HG02759 (cell line): ENCODE measurements at regions not wholly inside any gene's neighbourhood (a gene's known extent, or its start where the extent isn't known, plus 50 kb on each side); places are given as distances from the start of the nearest gene placed in this dataset.
"Not testable (repeated sequence)": the region's sequence is repeated elsewhere in the genome, so short reads cannot be mapped to it uniquely, and the experiment has no call there.

Experiments
- ATAC-seq: cut with Tn5 transposase; IDR thresholded peaks from one replicate; pipeline ENCODE4 v1.9.1; 2021; ENCODE audit warnings: mild to moderate bottlenecking, moderate library complexity; ENCODE audit not compliant: unreplicated experiment

GRCh38 chr2:150066490-150066889, 421.0 kb downstream of the RND3 start:
- ATAC-seq: no peak

GRCh38 chr2:150063931-150064548, 423.4 kb downstream of the RND3 start:
- ATAC-seq: no peak

- no peak for ATAC-seq
Observed at GRCh38 chr2:150063432-150063889, 424.0 kb downstream of the RND3 start.

GRCh38 chr2:150062416-150062815, 425.1 kb downstream of the RND3 start:
- ATAC-seq: no peak

GRCh38 chr2:150060341-150060740, 427.1 kb downstream of the RND3 start:
- ATAC-seq: no peak

- ATAC-seq: not testable (repeated sequence)
Observed at GRCh38 chr2:150059676-150060075, 427.8 kb downstream of the RND3 start.

- ATAC-seq: no peak
Observed at GRCh38 chr2:150052457-150052856, 435.0 kb downstream of the RND3 start.

- no peak for ATAC-seq
Observed at GRCh38 chr2:150051004-150051403, 436.5 kb downstream of the RND3 start.

GRCh38 chr2:150050036-150050435, 437.4 kb downstream of the RND3 start:
- no peak for ATAC-seq

- ATAC-seq: no peak
Observed at GRCh38 chr2:150047620-150048222, 439.7 kb downstream of the RND3 start.

GRCh38 chr2:150046810-150047209, 440.7 kb downstream of the RND3 start:
- no peak for ATAC-seq

GRCh38 chr2:150046211-150046610, 441.3 kb downstream of the RND3 start:
- ATAC-seq: no peak

GRCh38 chr2:150045601-150046000, 441.9 kb downstream of the RND3 start:
- no peak for ATAC-seq

- ATAC-seq: no peak
Observed at GRCh38 chr2:150043172-150043500, 444.3 kb downstream of the RND3 start.

- no peak for ATAC-seq
Observed at GRCh38 chr2:150042500-150043171, 444.8 kb downstream of the RND3 start.

- ATAC-seq: no peak
Observed at GRCh38 chr2:150041722-150042425, 445.6 kb downstream of the RND3 start.

GRCh38 chr2:150036622-150037021, 449.0 kb upstream of the MMADHC start:
- no peak for ATAC-seq

GRCh38 chr2:150034665-150035064, 447.1 kb upstream of the MMADHC start:
- ATAC-seq: no peak

- no peak for ATAC-seq
Observed at GRCh38 chr2:150030436-150031190, 443.0 kb upstream of the MMADHC start.

- no peak for ATAC-seq
Observed at GRCh38 chr2:150028322-150028721, 440.7 kb upstream of the MMADHC start.

GRCh38 chr2:150027164-150027563, 439.6 kb upstream of the MMADHC start:
- ATAC-seq: no peak
